NCI-H2196 (cell line): ENCODE measurements at regions not wholly inside any gene's neighbourhood (a gene's known extent, or its start where the extent isn't known, plus 50 kb on each side); places are given as distances from the start of the nearest gene placed in this dataset.

Source experiments
- DNase-seq: peaks from one replicate; lab custom pipeline; 2025; ENCODE audit not compliant: unreplicated experiment; lab: John Stamatoyannopoulos, UW

DNA sequence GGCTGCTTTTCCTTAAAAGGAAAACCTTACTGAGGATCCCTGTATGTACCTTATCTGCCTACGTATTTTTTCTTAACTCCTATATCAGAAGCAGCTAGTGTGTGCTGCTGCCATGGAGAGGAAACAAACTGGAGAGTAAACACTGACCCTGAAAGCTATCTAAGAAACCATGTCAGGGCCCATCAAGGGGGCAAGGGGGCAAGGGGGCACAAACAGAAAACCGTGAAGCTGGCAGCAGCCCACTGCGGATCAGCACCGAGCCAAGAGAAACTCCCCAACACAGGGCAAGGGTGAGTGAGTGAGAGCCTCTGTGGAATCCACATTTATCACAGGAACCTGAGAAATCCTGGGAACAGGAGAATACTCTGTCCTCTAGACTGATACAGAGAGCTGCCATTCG, 1204.2 kb downstream of the PCDH18 start:
- DNase-seq, result no peak

- DNase-seq, result no peak
Observed at GRCh38 chr4:136320465-136320813, 1211.9 kb downstream of the PCDH18 start.

DNA sequence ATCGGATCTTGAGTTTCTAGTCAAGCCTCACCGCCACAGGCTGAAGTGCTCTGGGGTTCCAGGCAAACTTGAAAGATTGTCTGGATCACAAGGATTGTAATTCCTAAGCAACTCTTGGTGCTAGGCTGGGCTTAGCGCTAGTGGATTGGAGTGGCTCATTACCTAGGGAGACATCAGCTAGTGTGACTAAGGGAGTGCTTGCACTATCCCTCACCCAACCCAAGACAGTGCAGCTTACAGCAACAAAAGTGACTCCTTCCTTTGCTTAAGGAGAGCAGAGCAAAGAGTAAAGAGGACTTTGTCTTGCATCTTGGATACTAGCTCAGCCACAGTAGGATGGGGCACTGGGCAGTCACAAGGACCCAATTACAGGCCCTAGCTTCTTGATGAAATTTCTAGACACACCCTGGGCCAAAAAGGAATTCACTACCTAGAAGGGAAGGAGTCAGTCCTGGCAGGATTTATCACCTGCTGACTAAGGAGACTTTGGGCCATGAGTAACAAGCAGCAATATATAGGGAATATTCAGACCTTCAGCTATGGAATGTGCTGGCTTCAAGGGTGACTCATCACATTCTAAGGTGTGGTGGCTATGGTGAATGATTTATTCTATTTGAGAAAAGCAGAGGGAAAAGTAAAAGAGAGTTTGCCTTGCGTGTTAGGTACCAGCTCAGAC, 1212.4 kb downstream of the PCDH18 start:
- DNase-seq, result no peak

- DNase-seq, result no peak
Observed at GRCh38 chr4:136316961-136317360, 1215.3 kb downstream of the PCDH18 start.

GRCh38 chr4:136314686-136315085, 1217.6 kb downstream of the PCDH18 start:
- no peak for DNase-seq

DNA sequence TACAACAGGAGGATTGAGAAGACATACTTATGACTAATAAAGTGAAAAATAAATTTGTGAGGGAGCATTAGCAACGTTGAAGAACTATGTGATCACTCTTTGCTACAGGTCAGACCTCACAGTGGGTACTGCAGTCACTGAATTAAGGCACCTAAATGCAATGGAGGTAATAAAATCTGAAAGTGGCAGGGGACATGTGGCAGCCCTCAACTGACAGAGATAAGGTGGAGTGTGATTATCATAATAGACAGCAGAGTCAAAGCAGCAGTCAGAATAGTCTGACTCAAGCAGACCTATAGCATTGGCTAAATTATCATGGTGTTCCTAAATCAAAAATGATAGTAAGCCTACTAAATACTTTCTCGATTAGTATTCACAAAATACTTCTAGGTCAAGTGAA, 1220.5 kb downstream of the PCDH18 start:
- no peak for DNase-seq

DNA sequence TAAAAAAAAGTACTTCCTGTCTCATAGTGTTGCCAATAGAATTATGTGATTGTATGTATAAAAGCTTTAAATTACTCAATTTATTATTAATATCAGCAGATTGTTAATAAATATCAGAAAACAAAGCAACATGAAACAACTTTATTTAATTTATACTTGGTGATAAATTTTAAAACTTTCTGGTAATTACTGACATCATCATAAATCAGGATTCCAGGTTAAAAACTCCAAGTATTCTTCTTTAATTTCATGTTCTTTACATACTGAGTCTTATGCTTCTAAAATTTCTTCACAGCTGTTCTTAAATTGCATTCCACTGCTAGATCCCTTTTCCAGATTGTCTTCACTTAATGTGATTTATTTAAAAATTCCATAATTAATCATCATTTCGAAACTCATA, 1224.5 kb downstream of the PCDH18 start:
- DNase-seq, result no peak

GRCh38 chr4:136306361-136306760, 1225.9 kb downstream of the PCDH18 start:
- DNase-seq, result no peak

- DNase-seq, result no peak
Observed at GRCh38 chr4:136302566-136302965, 1229.7 kb downstream of the PCDH18 start.

GRCh38 chr4:136301749-136302495, 1230.4 kb downstream of the PCDH18 start:
- DNase-seq, result no peak

- DNase-seq, result no peak
Observed at GRCh38 chr4:136283977-136284376, 1248.3 kb downstream of the PCDH18 start.

DNA sequence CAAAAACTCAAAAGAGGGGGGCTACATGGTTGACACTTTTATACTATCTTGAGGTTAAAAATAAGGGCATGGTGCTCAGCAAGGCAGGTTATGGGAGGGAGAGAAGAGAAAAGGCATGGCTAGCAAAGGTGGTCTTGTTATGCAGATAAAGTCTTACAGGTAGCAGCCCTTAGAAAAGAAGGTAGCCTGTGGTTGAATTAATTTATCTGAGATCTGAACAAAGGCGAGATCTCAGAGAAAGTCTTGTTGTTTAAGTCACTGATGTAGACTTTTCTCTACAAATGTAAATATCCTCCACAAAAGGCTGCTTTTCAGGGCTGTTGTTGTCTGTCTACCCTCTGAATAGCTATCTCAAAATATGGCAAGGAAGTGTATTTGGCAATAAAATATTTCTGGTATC, 1250.4 kb downstream of the PCDH18 start:
- DNase-seq, result no peak

GRCh38 chr4:136281307-136281706, 1251.0 kb downstream of the PCDH18 start:
- DNase-seq, result no peak

GRCh38 chr4:136277741-136278140, 1254.6 kb downstream of the PCDH18 start:
- no peak for DNase-seq

DNA sequence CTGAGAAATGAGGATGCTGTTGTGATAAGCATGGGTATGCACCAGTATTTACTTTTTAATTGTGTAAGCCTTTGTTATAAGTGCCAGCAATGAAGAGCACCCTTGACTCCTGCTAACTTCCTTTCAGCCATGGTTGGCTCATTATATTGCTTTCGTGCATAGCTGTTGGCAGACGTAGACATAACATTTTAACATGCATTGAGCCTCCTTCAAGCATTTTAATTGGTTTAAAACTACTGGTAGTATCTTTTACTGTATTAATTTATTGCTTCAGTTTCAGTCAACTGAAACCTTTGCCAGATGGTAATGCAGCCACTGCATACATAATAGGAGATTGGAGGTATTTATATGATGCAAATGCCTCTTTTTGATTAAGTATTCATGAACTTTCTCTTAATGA, 1285.4 kb downstream of the PCDH18 start:
- no peak for DNase-seq

- no peak for DNase-seq
Observed at GRCh38 chr4:136241221-136241986, 1290.9 kb downstream of the PCDH18 start.

GRCh38 chr4:136227315-136227714, 1305.0 kb downstream of the PCDH18 start:
- DNase-seq, result no peak

DNA sequence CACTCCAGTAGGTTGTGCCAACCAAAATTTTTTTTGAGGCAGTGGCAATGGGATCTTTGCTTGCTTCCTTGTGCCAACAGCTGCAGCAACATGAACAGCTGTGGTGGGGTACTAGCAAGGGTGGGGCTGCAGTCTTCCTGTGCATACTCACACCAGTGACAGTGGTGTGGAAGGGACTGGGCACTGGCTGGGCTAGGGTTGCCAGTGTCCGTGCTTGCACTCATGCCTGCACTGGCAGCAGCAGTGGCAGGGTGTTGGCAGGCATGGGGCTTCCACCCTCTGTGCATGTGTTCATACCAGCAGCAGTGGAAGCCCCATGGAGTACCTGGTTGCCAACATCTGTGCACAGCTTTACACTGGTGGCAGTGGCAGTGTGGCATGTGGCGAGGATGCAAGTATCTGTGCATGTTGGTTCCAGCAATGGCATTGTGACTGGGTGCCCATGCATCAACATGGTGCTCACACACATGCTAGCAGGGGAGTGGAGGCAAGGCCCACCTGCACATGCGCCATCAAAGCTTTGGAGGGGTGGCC, 1312.6 kb downstream of the PCDH18 start:
- DNase-seq, result no peak

- DNase-seq, result no peak
Observed at GRCh38 chr4:136203199-136203598, 1329.1 kb downstream of the PCDH18 start.

DNA sequence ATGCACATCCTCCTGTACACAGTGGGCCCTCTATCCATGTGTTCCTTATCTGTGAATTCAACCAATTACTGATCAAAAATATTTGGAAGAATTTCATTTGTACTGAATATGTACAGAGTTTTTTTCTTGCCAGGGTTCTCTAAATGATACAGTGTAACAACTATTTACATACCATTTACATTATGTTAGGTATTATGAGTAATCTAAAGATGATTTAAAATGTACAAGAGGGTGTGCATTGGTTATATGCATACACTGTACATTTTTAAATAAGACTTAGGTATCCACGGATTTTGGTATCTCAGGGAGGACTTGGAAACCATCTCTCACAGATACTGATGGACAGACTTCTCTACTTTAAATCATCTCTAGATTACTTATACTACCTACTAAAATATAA, 1333.9 kb downstream of the PCDH18 start:
- no peak for DNase-seq

GRCh38 chr4:136194962-136195361, 1337.3 kb downstream of the PCDH18 start:
- DNase-seq, result no peak

GRCh38 chr4:136186650-136187049, 1345.6 kb downstream of the PCDH18 start:
- DNase-seq, result no peak
